SU-DHL-6 (cell line): ENCODE measurements at regions not wholly inside any gene's neighbourhood (a gene's known extent, or its start where the extent isn't known, plus 50 kb on each side); places are given as distances from the start of the nearest gene placed in this dataset.

Experiments
- H2AFZ ChIP-seq: fragments of 200-600 bp; sonication (generic); 2 replicates; pipeline ENCODE4 v1.6.1; 2014; ENCODE audit warnings: low read depth, mild to moderate bottlenecking, moderate library complexity, mixed read lengths, antibody characterized with exemption, low read length; ENCODE audit not compliant: severe bottlenecking
- H3F3A ChIP-seq: fragments of 200-600 bp; shearing (Covaris generic); 2 replicates; pipeline ENCODE4 v1.6.0; 2016; ENCODE audit warnings: antibody characterized with exemption, mild to moderate bottlenecking; ENCODE audit not compliant: insufficient read depth
- H3K27ac ChIP-seq: fragments of 200-600 bp; sonication (generic); 2 replicates; pipeline ENCODE4 v1.5.1; 2016; ENCODE audit warnings: low read depth, mild to moderate bottlenecking, low read length, moderate library complexity, mixed read lengths
- H3K27me3 ChIP-seq: fragments of 200-600 bp; sonication (generic), shearing (Covaris generic); 2 replicates; pipeline ENCODE4 v1.6.0; 2014; ENCODE audit warnings: mild to moderate bottlenecking, low read length
- H3K36me3 ChIP-seq: fragments of 200-600 bp; sonication (generic); 2 replicates; pipeline ENCODE4 v1.6.1; 2014; ENCODE audit warnings: mild to moderate bottlenecking, low read length, mixed read lengths
- H3K4me2 ChIP-seq: fragments of 300-600, 200-600 bp; shearing (Covaris generic), sonication (generic); 2 replicates; pipeline ENCODE4 v1.6.0; 2014; ENCODE audit warnings: low read length, low read depth, mild to moderate bottlenecking; ENCODE audit not compliant: poor library complexity, severe bottlenecking
- H3K4me3 ChIP-seq: fragments of 200-600 bp; sonication (generic); 2 replicates; pipeline ENCODE4 v1.5.1; 2014; ENCODE audit warnings: antibody characterized with exemption, low read length, mild to moderate bottlenecking, mixed read lengths; ENCODE audit not compliant: insufficient read depth, poor library complexity, severe bottlenecking
- H3K79me2 ChIP-seq: fragments of 200-600 bp; sonication (generic); 2 replicates; pipeline ENCODE4 v1.6.1; 2014; ENCODE audit warnings: mild to moderate bottlenecking, low read length, moderate library complexity; ENCODE audit not compliant: insufficient read depth
- H3K9ac ChIP-seq: fragments of 200-600 bp; sonication (generic); 2 replicates; pipeline ENCODE4 v1.7.0; 2014; ENCODE audit warnings: mild to moderate bottlenecking, low read length
- H3K9me2 ChIP-seq: fragments of 200-600 bp; sonication (generic); replicated peaks from 2 replicates; pipeline ENCODE4 v1.6.1; 2014; ENCODE audit warnings: low read length; ENCODE audit not compliant: insufficient read depth
- H3K9me3 ChIP-seq: fragments of 200-600 bp; sonication (generic); 2 replicates; pipeline ENCODE4 v1.6.1; 2014; ENCODE audit warnings: low read length, mixed read lengths; ENCODE audit not compliant: insufficient read depth
- H4K20me1 ChIP-seq: fragments of 200-600 bp; sonication (generic); 2 replicates; pipeline ENCODE4 v1.6.1; 2014; ENCODE audit warnings: low read depth, mild to moderate bottlenecking, antibody characterized with exemption, low read length, moderate library complexity, mixed read lengths
- EZH2phosphoT487 ChIP-seq: fragments of 200-600 bp; sonication (generic), shearing (Covaris generic); conservative IDR thresholded peaks from 2 replicates; pipeline ENCODE4 v1.6.1; 2018; ENCODE audit warnings: mild to moderate bottlenecking, antibody characterized with exemption, low read length, moderate library complexity, mixed read lengths
- TF ChIP-seq, protein P1 (sequence below): fragments of 200-600 bp; sonication (generic); IDR thresholded peaks from one replicate; pipeline ENCODE4 v1.5.1; 2017; ENCODE audit warnings: antibody characterized with exemption, mild to moderate bottlenecking, low read length, moderate library complexity; ENCODE audit not compliant: insufficient read depth, poor library complexity, severe bottlenecking

- Histone ChIP-seq H3K27ac (no peak overlapping the region), H3K4me3 (no peak overlapping the region), H3K27me3 (no peaks in the 10 kb centered on the region), H3K79me2 (no peaks in the 10 kb centered on the region), H3K36me3 (no peaks in the 10 kb centered on the region), H3K4me2 (no peak overlapping the region), H4K20me1 (no peaks in the 10 kb centered on the region), H3K9ac (no peak overlapping the region), H3F3A (no peaks in the 10 kb centered on the region), H3K9me3 (no peaks in the 10 kb centered on the region), H2AFZ (no peak overlapping the region), H3K9me2 (no peaks in the 10 kb centered on the region)
- TF ChIP-seq, protein P1, sequence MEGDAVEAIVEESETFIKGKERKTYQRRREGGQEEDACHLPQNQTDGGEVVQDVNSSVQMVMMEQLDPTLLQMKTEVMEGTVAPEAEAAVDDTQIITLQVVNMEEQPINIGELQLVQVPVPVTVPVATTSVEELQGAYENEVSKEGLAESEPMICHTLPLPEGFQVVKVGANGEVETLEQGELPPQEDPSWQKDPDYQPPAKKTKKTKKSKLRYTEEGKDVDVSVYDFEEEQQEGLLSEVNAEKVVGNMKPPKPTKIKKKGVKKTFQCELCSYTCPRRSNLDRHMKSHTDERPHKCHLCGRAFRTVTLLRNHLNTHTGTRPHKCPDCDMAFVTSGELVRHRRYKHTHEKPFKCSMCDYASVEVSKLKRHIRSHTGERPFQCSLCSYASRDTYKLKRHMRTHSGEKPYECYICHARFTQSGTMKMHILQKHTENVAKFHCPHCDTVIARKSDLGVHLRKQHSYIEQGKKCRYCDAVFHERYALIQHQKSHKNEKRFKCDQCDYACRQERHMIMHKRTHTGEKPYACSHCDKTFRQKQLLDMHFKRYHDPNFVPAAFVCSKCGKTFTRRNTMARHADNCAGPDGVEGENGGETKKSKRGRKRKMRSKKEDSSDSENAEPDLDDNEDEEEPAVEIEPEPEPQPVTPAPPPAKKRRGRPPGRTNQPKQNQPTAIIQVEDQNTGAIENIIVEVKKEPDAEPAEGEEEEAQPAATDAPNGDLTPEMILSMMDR = no peak
- no peak for TF ChIP-seq EZH2phosphoT487
These were observed 165.3 kb downstream of the SALL1 start for GRCh38 chr16:50985733-50986132.

- Histone ChIP-seq H3K36me3 (no peaks in the 10 kb centered on the region), H3K27me3 (no peaks in the 10 kb centered on the region), H3K27ac (no peak overlapping the region), H2AFZ (no peak overlapping the region), H3K9me2 (no peaks in the 10 kb centered on the region), H3F3A (no peaks in the 10 kb centered on the region), H3K9ac (no peak overlapping the region), H3K9me3 (no peaks in the 10 kb centered on the region), H3K79me2 (no peaks in the 10 kb centered on the region), H3K4me2 (no peak overlapping the region), H3K4me3 (no peak overlapping the region), H4K20me1 (no peaks in the 10 kb centered on the region)
- TF ChIP-seq, protein P1 = no peak
- TF ChIP-seq EZH2phosphoT487 = no peak
These were observed 166.4 kb downstream of the SALL1 start for GRCh38 chr16:50984688-50985087.

GRCh38 chr16:50982808-50983207, 168.3 kb downstream of the SALL1 start:
- H3K4me3 ChIP-seq = no peak overlapping the region
- no peaks in the 10 kb centered on the region for H3K27me3 ChIP-seq

More at GRCh38 chr16:50982808-50983207, 168.3 kb downstream of the SALL1 start:
- no peaks in the 10 kb centered on the region for H3F3A ChIP-seq
- no peaks in the 10 kb centered on the region for H3K9me2 ChIP-seq
- TF ChIP-seq, protein P1 = no peak
- no peak for TF ChIP-seq EZH2phosphoT487
- H3K27ac ChIP-seq = no peak overlapping the region
- H4K20me1 ChIP-seq = no peaks in the 10 kb centered on the region
- H3K79me2 ChIP-seq = no peaks in the 10 kb centered on the region
- H2AFZ ChIP-seq = no peak overlapping the region
- H3K9me3 ChIP-seq = no peaks in the 10 kb centered on the region
- no peaks in the 10 kb centered on the region for H3K36me3 ChIP-seq
- H3K9ac ChIP-seq = no peak overlapping the region
- H3K4me2 ChIP-seq = no peak overlapping the region
